Stimulated activated CD8-positive, alpha-beta memory T cell treated with anti-CD3 and anti-CD28 coated beads, Interleukin-12 subunit alpha, Interleukin-12 subunit beta, amount 100 ng/mL, for 4 hours (primary cell): ENCODE measurements at regions not wholly inside any gene's neighbourhood (a gene's known extent, or its start where the extent isn't known, plus 50 kb on each side); places are given as distances from the start of the nearest gene placed in this dataset.

Source experiments
- DNase-seq: peaks from one replicate; pipeline ENCODE4 v3.0.0-alpha.2; 2020; ENCODE audit warnings: low read depth

DNA sequence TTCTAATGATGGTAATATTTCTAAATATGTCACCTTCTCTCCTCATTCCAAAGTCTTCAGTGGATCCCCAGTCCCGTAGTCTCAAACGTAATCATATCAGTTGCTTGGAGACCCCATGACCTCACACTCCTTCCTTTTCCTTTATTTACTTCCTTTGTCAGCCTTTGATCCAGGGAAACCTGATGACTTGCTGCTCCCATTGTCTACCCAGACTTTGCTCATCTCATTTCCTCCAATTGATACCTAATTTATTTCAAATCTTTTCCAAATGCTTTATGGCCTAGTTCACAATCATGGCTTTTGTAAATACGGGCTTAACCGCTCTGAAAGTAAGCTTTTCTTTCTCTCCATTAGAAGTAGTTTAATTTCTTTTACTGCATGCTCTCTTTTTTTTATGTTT is 402.4 kb upstream of the CYRIA start:
- DNase-seq, result no peak

GRCh38 chr2:17065536-17065935 is 399.9 kb upstream of the CYRIA start:
- no peak for DNase-seq

DNA sequence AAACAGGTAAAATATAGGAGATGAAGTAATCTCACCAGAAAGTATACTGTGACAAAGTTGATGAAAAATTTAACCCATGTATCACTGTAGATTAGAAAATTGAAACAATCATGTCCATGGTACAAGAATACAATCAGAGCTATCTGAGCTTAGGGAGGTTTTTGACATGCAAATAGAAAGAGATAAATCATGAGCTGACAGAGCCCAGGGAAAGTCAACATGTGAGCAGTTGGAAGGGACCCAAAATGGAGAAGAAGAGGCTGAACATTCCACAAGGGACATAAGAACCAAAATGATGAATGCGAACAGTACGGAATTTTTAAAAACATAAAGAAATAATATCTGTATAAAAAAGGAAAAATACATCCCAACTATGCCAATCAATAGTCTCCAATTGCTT is 395.4 kb upstream of the CYRIA start:
- DNase-seq, result no peak

- DNase-seq, result no peak
Measured at GRCh38 chr2:17059458-17059857, 393.8 kb upstream of the CYRIA start.

DNA sequence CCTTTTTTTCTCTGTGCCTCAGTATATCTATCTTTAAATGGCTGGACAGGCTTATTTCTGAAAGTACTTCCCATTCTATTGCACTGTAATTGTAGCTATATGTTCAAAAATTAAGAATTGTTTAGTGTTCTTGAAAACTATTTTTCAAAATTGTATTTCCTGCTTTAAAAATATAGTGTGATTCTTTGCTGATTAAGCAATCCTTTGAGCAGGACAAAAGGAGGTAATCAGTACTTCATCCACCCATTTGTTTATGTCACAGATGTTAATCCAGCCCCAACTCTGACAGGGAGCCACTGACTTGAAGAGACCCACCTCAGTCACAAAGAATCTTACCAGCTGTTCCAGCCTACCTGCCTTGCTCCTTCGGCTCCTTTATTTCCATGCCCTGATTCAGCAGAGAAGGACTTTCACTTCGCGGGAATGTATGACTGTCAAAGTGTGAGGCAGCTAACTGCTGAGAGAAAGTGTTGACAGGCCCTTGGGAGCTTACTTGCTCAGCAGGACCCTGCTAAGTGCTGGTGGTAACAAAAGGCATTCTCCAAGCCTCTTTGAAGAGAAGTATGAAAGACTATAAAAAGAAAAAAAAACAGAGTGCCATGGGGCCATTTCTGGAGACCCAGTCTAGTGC is 393.3 kb upstream of the CYRIA start:
- no peak for DNase-seq

DNA sequence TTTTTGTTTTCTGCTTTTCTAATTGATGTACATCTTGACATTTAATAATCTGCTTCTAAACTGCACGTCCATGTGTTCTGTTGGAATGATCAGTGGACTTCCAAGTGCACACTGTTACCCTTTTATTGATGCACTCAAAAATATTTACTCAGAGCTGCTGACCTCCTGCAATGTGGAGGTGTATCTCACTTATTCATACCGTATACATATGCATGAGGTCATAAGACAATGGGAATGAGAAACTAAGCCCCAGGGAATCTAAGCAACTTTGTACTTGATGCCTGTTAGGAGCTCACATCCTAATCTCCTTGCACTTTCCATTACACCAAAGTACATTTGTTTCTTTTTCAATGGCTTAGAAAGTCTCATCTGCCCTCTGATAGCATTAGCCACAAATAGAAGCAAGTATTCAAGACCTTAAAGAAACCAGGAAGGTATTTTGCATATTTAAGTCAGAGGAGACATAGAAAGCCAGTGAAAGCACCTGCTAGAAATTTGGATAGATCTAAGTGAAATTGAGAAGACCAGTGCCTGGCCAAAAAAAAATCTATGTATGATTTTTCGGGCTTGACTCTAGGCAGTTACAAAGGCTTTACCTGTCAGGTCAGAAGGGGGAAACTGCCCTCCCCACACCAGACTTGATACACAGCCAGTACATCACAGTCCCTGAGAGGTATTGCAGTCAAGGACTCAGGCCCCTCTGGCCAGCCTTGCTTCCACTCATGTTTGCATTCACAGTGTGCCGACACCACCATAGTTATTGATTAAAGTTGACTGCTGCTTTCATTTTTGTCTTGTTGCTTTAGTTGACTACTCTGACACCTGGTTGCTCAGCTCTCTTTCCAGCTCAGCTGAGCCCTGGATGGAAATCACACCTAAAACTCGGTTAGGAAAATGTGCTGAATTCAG is 391.7 kb upstream of the CYRIA start:
- no peak for DNase-seq

DNA sequence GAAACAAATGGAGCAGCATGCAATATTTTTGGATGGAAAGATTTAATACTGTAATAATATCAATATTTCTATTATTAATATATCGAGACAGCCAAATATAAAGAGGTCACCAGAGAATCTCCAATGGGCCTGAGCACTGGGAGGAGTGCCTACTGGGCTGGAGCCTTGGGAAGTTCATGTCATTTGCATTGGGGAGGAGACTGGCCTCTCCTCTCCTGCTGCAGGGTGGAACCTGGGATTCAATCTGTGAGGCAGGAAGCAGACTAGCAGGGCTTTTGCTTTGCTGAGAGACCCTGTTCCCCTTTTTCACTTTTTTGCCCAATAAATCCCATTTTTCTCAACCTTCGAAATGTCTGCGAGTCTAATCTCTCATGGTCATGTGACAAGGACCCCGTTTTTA is 390.6 kb upstream of the CYRIA start:
- DNase-seq, result no peak

DNA sequence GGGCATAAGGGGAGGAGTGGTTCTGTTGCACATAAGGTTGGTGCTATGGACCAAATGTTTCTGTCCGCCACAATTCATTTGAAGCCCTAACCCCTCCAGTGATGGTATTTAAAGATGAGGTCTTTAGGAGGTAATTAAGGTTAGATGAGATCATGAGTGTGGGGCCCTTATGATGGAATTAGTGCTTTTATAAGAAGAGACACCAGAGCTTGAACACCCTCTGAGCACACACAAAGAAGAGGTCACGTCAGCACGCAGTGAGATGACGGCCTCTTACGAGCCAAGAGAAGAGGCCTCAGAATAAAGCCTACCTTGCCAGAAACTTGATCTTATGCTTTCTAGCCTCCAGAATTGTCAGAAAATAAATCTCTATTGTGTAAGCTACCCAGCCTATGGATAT is 386.4 kb upstream of the CYRIA start:
- DNase-seq, result no peak

- no peak for DNase-seq
Measured at GRCh38 chr2:17051538-17051937, 385.9 kb upstream of the CYRIA start.

- no peak for DNase-seq
Measured at GRCh38 chr2:17043173-17043572, 377.5 kb upstream of the CYRIA start.

GRCh38 chr2:17036361-17036760 is 370.7 kb upstream of the CYRIA start:
- DNase-seq, result no peak

DNA sequence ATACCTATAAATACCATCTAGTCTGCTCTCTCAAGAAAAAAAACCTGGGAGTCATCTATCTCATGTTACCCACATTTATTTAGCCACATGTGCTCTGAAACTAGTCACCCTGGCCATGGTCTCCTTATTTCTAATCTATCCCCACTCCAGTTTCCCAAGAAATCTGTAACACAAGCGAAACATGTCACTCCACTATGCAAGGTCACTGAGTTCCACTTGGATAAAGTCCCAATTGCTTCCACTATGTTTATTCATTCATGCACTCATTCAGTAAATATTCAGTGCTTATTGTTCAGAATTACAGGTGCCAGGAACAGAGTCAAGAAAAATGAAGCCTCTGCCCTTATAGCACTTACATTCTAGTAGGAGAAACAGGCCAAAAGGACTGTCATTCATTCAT is 369.4 kb upstream of the CYRIA start:
- no peak for DNase-seq

DNA sequence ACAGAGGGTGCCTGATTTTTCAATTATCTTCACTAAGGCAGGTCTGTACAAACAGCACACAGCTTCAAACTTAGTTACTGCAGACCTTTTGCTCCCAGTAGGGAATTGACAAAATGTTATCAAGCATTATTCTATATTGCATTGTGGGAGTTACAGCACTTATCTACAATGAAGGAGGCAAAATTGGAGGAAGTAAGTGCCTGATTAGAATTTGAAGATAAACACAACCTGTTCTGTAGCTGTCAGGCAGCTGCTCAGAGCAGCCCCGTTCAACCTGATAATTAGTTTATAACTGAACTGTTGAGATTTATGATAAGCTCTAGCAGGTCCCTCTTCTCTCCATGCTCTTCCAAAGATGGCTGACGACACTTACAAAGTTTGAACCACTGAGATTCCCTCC is 364.4 kb upstream of the CYRIA start:
- no peak for DNase-seq

- no peak for DNase-seq
Measured at GRCh38 chr2:17012297-17012696, 346.7 kb upstream of the CYRIA start.

GRCh38 chr2:17010104-17010503 is 344.5 kb upstream of the CYRIA start:
- DNase-seq, result no peak

- no peak for DNase-seq
Measured at GRCh38 chr2:17000184-17000482, 334.5 kb upstream of the CYRIA start.

GRCh38 chr2:16999347-17000183 is 333.9 kb upstream of the CYRIA start:
- no peak for DNase-seq

DNA sequence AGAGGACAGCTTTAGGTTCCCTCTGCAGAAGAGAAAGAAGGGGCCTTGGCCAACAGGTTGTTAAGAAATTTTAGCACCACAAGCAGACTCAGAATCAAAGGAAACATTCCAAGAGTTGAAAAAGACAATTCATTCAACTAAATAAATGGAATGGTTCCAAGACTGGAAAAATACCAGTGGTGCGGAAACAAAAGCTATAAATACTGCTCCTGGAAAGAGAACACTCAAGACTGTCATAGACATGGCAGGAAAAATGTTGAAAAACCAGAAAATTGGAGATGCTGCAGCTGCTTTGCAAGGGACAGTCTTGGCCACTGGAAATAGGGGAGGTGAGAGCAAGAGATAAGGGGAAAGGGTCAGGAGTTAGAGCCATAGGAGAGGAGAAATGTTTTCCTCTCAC is 312.7 kb upstream of the CYRIA start:
- no peak for DNase-seq

DNA sequence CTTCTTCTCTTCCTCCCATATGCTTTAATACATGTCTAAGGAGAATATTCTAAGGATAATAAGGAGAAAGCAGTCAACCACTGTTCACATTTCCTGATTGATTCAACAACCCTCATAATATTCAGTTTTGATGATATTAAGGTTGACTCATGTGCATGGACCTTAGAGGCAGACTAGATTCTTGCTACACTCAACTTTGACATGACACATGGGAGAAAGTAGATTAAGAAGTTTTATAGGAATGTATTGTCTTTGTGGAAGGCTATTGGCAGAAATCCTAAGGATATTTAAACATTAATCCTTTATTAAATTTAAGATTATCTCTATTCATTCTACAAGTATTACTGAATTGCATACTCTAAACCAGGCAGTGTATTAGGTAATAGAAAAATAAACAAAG is 309.1 kb upstream of the CYRIA start:
- DNase-seq, result no peak

DNA sequence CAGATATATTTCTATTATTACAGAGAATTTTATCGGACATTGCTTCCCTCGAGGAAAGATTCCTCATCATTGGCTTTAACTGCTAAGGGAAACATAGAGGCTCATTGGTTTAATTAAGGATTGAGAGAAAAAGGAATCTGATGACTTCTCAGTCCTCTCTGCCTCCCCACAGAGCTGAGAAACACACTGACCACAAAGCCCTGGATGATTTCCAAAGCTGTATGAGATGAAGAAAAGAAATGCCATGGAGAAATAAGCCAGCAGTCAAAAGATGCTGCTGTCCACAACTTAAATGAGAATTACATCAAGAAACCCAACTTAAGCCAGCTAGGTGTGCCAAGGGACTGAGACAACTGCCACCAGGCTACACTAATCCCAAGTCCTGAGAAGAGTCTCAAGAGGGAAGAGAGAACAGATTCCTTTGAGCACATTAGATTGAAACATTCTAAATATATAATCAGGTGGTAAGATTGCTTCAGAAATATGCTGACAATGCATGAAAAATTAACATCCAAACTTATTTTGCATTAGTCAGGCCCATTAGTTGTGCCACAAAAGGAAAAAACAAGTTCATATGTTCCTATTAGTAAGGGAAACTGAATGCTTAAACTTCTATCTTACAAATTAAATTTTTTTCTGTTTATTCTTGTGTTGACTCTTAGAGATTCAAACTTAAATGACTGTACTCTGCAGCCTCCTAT is 308.1 kb upstream of the CYRIA start:
- DNase-seq, result no peak

DNA sequence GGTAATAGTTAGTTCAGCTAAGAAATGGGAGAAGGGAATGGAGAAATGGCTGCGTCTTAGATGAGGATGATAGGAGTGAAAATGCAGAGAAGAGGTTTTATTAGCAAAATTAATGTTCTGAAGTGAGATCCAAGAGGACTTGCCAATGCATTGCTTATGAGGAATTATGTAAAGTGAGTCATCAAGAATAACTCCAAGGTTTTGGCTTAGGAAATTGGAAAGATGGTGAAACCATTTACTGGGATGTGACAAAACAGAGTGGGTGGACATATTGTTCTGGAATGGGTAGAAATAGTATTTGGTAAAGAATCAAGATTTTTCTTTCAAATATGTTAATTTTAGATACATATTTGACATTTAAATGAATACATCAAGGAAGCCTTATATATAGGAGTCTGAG is 306.6 kb upstream of the CYRIA start:
- DNase-seq, result no peak

DNA sequence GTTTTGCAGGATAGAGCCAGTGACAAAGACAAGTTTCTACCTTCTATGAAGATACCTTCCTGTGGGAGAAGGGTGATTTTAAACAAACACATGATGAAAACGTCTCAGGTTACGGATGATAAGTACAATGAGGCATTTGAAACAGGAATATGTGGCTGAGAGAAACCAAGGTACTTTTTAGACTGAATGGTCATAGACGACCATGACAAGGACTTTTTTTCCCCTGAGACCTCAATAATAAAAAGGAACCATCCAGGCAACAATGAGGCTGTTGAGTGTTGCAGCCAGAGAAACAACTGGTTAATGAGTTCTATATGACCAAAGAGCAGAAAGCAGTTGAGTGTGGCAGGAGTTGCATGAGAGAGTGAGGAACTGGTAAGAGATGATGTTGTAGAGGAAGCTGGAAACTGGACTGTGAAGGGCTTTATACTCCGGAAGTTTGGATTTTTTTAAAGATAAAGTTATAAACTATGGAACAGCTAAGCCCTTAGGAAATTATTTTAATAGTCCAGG is 306.1 kb upstream of the CYRIA start:
- no peak for DNase-seq
